Ishikawa (cell line): ENCODE measurements at regions not wholly inside any gene's neighbourhood (a gene's known extent, or its start where the extent isn't known, plus 50 kb on each side); places are given as distances from the start of the nearest gene placed in this dataset.

ENCODE experiments used
- CEBPB ChIP-seq: IDR thresholded peaks from 2 replicates; pipeline ENCODE4 v1.6.1; 2012
- CREB1 ChIP-seq: IDR thresholded peaks from 2 replicates; pipeline ENCODE4 v1.6.1; 2012; ENCODE audit warnings: low read depth
- EGR1 ChIP-seq: IDR thresholded peaks from 2 replicates; pipeline ENCODE4 v1.6.1; 2012
- EP300 ChIP-seq: IDR thresholded peaks from 2 replicates; pipeline ENCODE4 v1.6.1; 2012; ENCODE audit warnings: borderline replicate concordance
- FOXM1 ChIP-seq: IDR thresholded peaks from 2 replicates; pipeline ENCODE4 v1.6.1; 2012; ENCODE audit warnings: low read depth, borderline replicate concordance
- NFIC ChIP-seq: IDR thresholded peaks from 2 replicates; pipeline ENCODE4 v1.6.1; 2012
- RAD21 ChIP-seq: IDR thresholded peaks from 2 replicates; pipeline ENCODE4 v1.6.1; 2012; ENCODE audit warnings: low read depth
- TAF1 ChIP-seq: IDR thresholded peaks from 2 replicates; pipeline ENCODE4 v1.6.1; 2012; ENCODE audit warnings: low read depth, mild to moderate bottlenecking
- YY1 ChIP-seq: IDR thresholded peaks from 2 replicates; pipeline ENCODE4 v1.6.1; 2012; ENCODE audit warnings: low read depth
- TF ChIP-seq, protein P1 (sequence below): IDR thresholded peaks from 2 replicates; pipeline ENCODE4 v1.6.1; 2012; ENCODE audit warnings: low read depth, mild to moderate bottlenecking
- TF ChIP-seq, protein P2 (sequence below): IDR thresholded peaks from 2 replicates; pipeline ENCODE4 v1.6.1; 2012

DNA sequence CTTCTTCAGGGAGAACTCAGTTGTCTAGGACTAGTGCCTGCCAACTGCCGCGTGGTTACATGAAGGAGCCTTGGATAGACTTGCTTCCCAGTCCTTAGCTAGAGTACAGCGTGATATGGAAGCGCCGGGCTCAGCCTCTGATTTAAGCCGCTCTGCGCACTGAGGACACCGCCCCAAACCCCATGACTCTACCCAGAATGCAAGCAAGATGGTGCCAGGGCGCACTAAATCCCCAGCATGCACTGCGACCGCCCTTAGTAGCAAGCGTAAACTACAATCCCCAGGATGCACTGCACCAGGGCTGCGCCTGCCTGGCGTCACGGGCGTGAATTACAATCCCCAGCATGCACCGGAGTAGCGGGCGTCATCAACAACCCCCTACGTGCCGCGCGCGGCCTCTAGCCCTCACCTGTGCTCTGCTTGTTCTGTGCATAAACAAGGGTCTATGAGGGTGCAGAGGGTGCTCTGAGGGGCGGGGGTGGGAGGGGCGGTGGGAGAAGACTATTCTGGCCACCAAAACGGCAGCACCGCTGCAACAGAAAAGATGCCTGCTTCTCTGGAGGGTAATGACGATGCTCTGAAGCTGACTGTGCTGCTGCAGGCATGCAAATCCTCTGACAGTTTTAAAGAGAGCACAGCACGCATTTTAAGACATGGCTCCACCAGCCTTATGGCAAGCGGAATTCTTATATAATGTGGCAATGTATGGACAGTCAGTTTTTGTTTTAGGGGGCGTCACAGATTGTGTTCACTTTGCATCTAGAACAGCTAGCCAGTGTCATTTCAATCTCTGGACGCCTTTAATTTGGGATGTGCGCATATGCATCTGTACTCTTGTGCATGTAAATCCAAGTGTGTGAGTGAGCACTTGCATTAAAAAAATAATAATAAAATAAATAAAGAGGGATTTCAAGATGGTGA is 282.5 kb upstream of the MYT1L start:
- TF ChIP-seq FOXM1 (no peak), TAF1 (no peak), CEBPB (no peak), EGR1 (no peak), CREB1 (peak; percentile 76), EP300 (peak; percentile 52; the same call in 1 of the 2 replicates), RAD21 (peak; percentile 1; the same call in 1 of the 2 replicates), NFIC (no peak), YY1 (peak; percentile 92)
- TF ChIP-seq, protein P1, sequence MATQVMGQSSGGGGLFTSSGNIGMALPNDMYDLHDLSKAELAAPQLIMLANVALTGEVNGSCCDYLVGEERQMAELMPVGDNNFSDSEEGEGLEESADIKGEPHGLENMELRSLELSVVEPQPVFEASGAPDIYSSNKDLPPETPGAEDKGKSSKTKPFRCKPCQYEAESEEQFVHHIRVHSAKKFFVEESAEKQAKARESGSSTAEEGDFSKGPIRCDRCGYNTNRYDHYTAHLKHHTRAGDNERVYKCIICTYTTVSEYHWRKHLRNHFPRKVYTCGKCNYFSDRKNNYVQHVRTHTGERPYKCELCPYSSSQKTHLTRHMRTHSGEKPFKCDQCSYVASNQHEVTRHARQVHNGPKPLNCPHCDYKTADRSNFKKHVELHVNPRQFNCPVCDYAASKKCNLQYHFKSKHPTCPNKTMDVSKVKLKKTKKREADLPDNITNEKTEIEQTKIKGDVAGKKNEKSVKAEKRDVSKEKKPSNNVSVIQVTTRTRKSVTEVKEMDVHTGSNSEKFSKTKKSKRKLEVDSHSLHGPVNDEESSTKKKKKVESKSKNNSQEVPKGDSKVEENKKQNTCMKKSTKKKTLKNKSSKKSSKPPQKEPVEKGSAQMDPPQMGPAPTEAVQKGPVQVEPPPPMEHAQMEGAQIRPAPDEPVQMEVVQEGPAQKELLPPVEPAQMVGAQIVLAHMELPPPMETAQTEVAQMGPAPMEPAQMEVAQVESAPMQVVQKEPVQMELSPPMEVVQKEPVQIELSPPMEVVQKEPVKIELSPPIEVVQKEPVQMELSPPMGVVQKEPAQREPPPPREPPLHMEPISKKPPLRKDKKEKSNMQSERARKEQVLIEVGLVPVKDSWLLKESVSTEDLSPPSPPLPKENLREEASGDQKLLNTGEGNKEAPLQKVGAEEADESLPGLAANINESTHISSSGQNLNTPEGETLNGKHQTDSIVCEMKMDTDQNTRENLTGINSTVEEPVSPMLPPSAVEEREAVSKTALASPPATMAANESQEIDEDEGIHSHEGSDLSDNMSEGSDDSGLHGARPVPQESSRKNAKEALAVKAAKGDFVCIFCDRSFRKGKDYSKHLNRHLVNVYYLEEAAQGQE, result no peak
- TF ChIP-seq, protein P2, sequence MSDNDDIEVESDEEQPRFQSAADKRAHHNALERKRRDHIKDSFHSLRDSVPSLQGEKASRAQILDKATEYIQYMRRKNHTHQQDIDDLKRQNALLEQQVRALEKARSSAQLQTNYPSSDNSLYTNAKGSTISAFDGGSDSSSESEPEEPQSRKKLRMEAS, result peak; percentile 90
